NCI-H1417 treated with DMSO at 0.1 percent for 48 hours (cell line): ENCODE measurements at regions not wholly inside any gene's neighbourhood (a gene's known extent, or its start where the extent isn't known, plus 50 kb on each side); places are given as distances from the start of the nearest gene placed in this dataset.
"Not testable (repeated sequence)": the region's sequence is repeated elsewhere in the genome, so short reads cannot be mapped to it uniquely, and the experiment has no call there.

Experiments
- DNase-seq: peaks from one replicate; lab custom pipeline; 2025; lab: John Stamatoyannopoulos, UW

DNA sequence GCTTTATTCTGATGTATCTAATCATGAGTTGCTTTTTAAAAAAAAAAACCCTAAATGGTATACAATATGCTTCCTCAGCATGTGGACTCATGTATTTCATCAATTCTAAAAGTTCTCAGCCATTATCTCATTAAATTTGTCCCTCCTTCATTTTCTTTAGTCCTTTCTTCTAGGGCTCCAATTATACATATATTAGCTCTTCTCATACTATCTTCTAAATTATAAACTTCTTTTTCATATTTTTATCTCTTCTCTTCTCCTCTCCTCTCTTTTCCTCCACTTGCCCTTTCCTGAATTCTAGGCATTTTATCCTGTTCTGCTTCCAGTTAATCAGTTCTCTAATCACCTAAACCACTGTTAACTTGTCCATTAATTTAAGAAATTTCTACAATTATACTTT, 55.0 kb upstream of the IL33 start:
- no peak for DNase-seq

DNA sequence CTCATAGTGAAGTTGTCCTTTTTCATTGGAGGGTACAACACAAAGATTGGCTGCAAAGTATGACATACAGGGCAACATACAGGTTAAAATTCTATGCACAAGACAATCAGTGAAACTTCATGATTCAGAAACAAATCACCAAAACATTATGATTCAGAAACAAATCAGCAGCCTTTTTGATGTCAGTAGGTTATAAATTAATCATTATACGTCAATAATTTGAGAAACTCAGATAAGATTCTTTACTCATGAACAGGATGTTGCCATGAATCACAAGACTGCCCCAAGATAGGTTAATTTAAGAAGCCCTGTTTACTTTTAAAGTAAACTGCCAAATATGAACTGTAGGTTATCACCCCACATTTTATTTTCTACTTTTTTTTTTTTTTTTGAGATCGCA, 62.2 kb upstream of the IL33 start:
- no peak for DNase-seq

DNA sequence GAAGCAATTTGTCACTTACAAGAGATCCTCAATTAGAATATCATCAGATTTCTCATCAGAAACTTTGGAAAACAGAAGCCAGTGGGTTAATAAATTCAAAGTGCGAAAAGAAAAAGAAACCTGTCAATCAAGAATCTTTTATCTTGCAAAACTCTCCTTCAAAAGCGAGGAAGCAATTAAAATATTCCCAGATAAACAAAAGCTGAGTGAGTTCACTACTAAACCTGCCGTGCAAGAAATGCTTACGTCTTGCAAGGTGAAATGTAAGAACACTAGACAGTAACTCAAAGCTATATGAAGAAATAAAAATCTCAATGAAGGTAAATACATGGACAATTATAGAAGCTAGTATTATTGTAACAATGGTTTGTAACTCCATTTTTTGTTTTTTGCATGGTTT, 62.8 kb upstream of the IL33 start:
- no peak for DNase-seq

DNA sequence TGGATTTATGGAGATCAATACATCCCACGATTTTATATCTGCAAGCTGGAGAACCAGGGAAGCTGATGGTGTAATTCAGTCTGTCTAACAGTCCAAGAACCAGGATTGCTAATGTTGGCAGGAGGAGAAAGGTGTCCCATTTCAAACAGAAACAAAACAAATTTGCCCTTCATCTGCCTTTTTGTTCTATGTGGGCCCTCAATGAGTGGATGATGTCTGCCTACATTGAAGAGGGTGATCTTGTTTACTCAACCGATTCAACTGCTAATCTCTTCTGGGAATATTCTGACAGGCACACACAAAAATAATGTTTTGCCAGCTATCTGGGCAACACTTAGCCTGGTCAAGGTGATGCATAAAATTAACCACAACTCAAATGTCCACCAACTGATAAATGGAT, 65.1 kb upstream of the IL33 start:
- no peak for DNase-seq

DNA sequence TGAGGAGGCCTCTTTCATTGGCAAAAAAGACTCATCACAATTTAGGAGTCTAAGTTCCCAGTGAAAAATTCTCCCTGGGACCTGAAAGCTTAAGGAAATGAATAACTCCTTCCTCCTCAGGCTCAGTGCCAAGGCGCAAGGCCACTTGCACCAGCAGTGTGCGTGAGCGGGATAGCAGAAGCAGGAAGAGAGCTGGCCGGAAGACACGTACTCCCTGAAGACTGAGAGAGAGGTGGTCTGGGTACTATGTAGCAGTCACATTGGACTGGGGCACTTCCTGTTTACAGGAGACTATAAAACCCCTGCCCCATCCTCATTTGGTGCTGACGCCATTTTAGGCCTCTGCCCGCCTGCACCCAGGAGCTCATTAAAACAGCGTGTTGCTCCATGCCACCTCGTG, 66.3 kb upstream of the IL33 start:
- DNase-seq, result no peak

DNA sequence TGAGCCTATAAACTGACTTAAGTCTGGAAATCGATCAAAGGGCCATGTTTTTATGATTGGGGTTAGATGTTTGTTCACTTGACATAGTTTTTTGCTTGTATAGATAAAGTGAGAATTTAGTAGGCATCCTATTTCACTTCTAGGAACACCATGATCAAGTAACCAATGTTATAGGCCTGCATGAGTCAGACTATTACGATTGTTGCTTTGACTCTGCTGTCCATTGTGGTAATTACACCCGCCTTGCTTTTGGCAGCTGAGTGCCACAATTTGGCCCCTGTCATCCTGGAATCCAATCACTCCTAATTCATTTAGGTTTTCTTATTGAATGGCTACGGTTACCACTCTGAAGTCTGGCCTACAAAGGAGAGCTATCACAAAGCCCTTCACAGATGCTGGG, 67.8 kb upstream of the IL33 start:
- no peak for DNase-seq

DNA sequence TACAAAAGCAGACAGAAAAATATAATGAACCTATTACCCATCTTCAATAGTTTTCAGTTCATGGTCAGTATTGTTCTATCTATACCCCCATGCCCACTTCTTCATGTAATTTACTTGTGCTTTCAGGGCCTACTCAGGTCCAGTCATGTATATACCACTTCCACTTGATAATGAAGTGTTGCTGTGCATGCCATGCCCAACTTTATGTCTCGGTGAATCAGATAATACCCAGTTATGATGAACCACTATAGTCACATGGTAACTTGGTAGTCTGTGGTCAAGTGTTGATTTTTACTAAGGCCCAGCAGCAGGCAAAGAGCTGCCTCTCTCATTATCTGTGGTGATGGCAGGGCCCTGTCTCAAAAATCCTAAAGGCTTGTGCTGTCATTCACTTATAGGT, 70.7 kb upstream of the IL33 start:
- no peak for DNase-seq

DNA sequence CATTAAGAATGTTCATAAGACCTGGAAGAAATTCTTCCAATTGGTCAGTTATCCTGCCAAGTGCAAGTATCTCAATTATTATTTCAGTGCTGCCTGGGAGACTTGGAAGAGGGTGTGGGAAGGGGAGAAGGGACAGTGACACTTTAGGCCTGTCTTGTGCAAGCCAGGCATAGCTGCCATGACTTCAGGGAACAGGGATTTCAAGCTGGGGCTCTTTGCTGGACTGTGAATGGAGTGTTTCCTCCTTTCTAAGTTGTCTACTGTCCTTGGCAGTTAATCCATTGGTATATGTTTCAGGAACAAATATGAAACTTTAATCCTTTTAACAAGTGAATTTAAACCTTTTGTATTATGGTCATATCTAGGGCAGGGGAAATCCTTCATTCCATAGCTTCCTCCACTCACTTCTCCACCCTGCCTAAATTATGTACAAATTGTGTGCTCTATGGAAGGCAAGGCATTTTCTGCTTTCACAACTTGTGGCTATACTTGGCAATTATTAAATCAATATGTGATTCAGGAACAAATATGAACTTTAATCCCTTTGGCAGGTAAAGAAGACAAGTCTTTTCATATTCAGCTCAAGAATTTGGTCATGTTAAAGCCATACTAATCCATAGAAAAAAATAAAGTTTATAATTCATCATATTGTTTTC, 72.7 kb upstream of the IL33 start:
- no peak for DNase-seq

DNA sequence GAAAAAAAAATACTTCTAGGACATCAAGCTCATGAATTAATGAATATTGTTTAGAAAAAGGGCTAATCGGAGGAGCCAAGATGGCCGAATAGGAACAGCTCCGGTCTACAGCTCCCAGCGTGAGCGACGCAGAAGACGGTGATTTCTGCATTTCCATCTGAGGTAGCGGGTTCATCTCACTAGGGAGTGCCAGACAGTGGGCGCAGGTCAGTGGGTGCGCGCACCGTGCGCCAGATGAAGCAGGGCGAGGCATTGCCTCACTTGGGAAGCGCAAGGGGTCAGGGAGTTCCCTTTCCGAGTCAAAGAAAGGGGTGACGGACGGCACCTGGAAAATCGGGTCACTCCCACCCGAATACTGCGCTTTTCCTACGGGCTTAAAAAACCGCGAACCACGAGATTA, 79.8 kb upstream of the IL33 start:
- DNase-seq, result not testable (repeated sequence)

DNA sequence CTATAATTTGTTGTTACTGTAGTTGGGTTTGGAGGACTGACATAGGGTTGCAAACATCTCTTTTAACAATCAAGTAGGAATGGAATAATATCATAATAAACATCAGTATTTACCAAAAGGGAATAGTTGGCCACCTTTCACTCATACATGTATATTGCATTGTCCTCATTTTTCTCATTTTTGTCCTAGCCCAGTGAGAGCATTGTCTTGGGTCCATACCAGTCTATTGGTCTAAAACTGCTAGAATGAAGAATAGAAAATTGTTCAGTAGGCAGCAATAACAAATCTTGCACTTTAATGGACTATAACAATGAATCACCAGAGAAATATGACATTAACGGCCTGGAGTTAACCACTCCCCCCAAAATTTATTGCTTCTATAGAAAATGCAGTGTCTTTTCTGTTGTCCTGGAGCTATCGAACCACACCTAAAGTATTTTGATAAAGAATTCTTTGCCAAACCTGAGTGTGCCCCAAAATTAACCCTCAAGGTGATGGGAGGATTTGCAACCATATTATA, 80.9 kb upstream of the IL33 start:
- DNase-seq, result no peak

DNA sequence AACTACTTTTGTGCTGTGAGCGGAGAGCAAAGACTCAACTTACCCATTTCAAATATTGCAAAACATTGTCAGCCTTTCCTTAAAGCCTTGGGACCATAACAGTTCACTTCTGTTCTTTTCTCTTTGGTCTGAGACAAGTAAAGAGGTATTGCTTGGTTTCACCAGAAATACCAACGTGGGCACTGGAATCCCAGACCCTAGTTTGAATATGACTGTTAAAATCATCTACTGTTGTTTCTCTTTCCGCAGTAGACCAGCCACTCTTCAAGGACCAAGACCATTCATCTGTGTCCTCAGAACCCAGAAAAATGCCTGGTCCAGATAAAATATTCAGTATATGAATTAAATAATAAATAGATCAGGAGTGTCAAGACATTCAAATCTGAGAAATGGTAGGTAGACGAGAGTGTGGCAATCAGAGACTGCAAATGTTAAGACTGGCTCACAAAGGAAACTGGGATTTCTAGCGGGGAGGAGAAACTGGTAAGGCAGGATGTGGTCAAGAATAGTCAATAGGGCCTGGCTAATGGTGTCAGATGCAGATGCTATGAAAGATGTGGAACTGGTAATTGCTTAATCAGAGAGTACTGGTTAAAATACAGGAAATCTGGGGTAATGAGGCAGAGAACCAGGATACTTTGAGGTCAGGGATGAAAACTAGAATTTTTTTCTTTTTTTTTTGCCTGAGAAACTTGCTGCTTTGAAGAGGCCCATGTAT, 82.1 kb upstream of the IL33 start:
- no peak for DNase-seq

DNA sequence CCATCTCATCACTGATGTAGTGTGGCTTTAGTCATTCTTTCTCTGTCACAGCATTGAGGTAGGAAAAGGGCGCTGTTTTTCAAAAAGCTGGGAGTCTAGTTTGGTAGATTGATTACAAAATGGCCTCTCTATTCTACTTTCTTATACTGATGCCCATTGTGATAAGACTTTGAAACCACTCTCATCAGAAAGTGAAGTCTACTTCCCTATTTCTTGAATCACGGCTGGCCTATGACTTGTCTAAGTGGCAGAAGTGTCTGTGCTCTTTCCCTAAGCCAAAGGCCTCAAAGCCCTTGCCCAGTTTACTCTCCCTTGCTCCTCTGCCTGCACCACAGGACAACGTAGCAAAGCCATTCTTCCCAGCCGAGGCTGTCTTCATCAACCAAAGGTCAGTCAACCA, 83.0 kb upstream of the IL33 start:
- no peak for DNase-seq

DNA sequence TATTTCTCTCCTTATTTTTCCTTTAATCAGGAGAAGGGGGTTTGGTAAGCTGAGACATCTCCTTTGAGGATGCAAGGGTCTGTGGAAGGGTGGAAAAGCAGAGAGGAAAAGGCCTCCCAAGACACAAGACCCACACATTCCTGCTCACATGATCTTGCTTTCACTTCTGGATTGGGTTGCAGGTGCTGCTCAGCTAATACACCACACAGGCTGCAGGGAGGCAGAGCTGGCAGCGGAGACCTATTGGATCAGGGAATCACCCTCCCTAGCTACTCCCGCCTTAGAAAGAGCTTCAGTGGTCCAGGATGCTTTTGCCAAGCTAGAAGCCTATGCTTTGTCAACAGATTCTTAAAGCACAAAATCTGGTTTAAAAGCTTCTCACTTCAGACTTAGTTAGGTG, 87.6 kb upstream of the IL33 start:
- DNase-seq, result no peak

DNA sequence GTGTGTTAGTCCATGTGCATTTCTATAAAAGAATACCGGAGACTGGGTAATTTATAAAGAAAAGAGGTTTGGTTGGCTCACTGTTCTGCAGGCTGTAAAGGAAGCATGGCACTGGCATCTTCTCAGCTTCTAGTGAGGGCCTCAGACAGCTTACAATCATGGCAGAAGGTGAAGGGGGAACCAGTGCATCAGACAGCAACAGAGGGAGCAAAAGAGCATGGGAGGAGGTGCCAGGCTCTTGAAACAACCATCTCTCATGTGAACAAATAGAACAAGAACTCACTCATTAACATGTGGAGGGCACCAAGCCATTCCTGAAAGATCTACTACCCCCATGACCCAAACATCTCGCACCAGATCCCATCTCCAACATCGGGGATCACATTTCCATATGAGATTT, 89.2 kb upstream of the IL33 start:
- no peak for DNase-seq

DNA sequence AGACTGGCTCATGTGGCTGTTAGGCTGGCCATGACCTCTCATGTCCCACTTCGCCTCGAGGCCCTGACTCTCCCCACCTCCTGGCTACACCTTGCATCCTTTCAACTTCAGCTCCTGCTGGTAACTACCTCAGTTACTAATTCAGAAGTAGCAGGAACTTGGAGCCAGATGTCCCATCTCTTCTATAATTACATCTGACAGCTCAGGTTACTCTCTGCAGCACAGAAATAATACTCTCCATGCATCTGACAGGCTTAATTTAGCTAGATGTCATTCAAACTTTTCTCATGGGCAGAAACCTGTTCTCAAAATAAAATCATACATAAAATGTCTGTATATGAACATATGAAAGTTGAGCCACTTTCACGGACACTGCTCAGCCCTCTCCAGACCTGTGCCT, 92.2 kb upstream of the IL33 start:
- DNase-seq, result no peak

DNA sequence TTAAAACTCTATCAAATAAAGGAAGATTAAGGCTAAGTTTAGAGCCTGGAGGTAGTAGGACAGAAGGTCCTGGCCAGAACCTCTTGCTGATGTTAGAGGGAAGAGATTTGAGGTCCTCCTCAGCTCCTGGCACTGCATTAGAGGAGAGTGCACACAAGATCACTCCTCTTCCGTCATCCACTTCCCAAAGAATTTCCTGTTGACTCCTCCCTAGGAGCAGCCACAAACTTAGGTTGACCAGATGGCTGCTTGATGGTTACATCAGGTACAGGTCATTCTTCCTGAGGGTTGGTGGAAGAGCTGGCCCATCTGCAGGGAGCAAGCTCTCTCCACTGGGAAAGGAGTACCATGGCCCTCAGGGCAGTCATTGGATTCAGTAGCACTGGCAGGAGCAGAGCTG, 93.9 kb upstream of the IL33 start:
- DNase-seq, result no peak

DNA sequence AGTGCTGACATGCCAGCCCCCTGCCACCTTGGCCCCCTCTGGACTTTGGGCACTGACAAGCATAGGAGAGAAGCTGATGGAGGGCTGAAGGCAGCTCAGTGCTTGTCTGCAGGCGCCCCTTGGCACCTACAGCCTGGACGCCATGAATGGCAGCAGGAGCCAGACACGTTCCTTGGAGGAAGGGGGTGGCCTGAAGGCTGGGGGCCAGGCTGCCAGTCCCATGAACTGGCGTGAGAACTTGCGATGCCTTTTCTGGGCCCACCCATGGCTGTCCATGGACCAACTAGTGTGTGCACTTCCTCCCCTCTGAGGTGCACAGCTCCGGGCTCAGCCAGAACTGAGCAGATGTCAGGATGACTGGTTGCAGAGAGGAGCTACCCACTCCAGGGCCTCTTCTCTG, 99.0 kb upstream of the RANBP6 start:
- DNase-seq, result no peak

DNA sequence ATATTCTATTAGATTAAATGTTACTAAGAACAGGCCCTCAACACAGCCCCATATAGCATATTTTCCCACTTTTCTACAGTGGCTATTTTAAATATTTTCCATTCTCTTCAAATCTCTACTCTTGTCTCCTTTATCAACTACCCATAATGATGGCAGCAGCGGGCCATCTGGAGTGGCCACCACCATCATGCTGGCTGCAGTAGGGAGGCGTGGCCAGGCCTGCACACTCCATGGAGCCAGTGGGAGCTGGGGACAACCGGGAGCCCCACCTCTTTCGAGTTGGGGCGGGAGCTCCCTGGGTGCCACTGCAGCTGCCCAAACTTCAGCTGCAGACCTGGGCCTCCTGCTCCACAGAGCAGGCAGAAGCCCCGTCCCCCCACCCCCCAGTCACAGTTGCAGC, 98.4 kb upstream of the RANBP6 start:
- no peak for DNase-seq

DNA sequence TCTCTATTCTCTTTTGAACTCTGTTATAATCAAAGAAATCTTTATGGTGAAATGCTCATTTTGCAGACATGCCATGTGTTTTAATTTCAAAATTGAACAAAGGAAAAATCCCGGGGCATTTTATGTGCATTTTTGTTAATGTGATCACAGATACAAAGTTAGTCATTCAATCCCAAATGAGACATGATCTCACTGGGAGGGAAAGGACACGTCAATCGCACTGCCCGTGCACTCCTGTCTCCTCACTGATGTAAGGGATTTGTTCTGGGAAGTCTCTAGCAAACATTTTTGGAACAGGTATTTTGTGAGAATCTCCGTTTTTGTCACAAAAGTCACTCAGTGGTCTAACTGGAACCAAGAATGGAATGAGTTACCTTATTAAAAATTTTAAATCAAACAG, 97.9 kb upstream of the RANBP6 start:
- no peak for DNase-seq

DNA sequence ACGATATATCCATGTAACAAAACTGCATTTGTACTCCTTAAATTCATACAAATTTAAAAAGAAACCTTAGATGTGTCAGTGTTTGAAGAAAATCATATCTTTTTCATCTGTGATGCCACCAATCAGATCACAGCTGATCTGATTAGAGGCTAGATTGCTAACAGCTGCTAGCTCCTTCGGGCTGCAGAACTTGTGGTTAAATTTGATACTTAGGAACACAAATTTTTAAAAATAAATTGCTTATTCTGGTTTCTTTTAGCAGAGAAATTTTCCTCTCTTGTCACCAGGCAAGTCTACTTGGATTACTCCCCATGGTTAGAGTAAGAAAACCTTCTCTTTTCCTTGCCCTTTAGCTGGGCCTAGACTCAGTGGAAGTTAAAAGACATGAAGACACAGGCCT, 94.6 kb upstream of the RANBP6 start:
- no peak for DNase-seq

DNA sequence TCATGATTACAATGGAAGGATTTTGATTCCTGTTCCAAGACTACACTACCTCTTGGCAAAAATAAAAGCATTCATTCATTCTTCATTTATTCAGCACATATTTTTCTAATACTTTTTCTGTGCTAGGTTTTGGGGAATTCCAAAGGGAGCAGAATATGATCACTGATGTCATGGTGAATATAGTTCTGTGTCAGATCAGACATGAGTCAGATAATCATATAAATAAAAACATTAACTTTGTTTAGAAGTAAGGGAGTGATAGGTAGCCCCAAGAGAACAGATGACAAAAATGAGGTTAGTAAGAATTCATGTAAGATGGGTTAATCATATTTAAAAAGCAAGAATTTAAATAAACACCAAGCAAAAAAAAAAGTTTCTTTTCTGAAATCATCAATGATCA, 94.1 kb upstream of the RANBP6 start:
- no peak for DNase-seq

DNA sequence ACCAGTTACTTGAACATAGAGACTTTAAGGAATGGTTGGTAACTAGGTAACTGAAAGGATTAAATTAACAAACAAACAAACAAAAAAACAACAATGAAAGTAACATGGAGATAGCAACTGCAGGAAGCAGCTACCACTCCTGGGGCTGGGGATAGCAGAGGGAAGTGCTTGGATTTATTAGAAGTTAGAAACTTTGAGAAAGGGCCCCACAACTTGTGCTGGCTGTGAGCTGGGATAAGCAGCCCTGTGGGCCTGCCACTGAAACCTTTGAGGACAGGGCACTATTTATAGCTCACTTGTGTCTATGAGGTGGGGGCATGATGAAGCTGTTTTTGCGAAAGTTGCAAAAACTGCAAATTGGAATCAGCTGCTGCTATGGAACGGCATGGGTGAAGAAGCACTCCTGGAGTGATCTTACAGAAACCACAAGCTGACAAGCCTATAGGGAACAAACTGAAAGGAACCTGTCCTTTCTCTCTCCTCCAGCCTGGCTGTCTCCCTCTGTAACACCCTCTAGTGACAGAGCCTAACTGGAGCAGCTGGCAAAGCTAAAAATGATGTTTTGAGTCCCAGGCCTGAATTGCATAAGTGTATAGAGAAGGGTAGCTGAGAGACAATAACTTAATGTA, 91.4 kb upstream of the RANBP6 start:
- no peak for DNase-seq

DNA sequence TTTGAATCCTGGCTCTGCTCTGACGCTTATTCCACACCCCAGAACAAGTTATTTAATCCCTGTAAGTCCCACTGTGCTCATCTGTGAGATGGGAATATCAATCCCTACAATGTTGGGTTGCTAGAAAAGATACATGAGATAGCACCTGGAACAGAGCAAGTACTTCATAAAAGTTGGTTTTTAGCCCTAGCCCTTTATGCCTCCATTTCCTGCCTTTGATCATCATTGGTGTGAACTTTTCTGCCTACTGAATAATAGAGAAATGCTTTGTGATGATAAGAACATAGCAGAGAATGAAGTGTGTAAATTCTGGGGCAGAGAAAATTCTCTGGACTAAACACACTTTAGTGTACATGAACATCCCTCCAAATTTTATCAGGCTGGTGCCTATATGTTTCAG, 90.3 kb upstream of the RANBP6 start:
- DNase-seq, result no peak

DNA sequence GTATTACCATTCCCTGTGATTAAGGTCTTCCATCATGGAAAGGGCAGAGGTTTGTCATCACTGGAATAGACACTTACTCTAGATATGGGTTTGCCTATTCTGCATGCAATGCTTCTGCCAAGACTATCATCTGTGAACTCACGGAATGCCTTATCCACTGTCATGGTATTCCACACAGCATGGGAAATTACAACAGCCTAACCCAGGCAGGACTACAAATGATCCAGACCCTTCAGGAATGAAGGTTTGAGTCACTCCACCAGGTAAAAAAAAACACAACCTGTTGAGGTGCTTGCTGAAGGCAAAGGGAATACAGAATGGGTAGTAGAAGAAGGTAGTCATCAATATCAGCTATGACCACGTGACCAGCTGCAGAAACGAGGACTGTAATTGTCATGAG, 89.0 kb upstream of the RANBP6 start:
- DNase-seq, result not testable (repeated sequence)
